Neural crest cell (in vitro differentiated cells): ENCODE measurements at regions not wholly inside any gene's neighbourhood (a gene's known extent, or its start where the extent isn't known, plus 50 kb on each side); places are given as distances from the start of the nearest gene placed in this dataset.

Experiments used
- DNase-seq: peaks from one replicate; pipeline ENCODE4 v3.0.0; 2021; ENCODE audit warnings: low read depth, mixed read lengths, low spot score
- H3K27ac Mint-ChIP-seq: one replicate; pipeline ENCODE4 v1.8.0; 2021; ENCODE audit warnings: mild to moderate bottlenecking, mixed read lengths; ENCODE audit not compliant: unreplicated experiment
- H3K27me3 Mint-ChIP-seq: 2 replicates; pipeline ENCODE4 v1.8.0; 2021; ENCODE audit warnings: low read depth, mild to moderate bottlenecking, mixed read lengths
- H3K36me3 Mint-ChIP-seq: 2 replicates; pipeline ENCODE4 v1.8.0; 2021; ENCODE audit warnings: low read depth, mild to moderate bottlenecking, mixed read lengths
- H3K4me1 Mint-ChIP-seq: 2 replicates; pipeline ENCODE4 v1.8.0; 2021; ENCODE audit warnings: mixed read lengths
- H3K4me3 Mint-ChIP-seq: one replicate; pipeline ENCODE4 v1.8.0; 2021; ENCODE audit warnings: mild to moderate bottlenecking, mixed read lengths
- H3K9me3 Mint-ChIP-seq: 2 replicates; pipeline ENCODE4 v1.8.0; 2021; ENCODE audit warnings: mixed read lengths
- CTCF ChIP-seq: fragments of 200-600 bp; sonication (generic); conservative IDR thresholded peaks from 2 replicates; pipeline ENCODE4 v1.5.0; 2021; ENCODE audit warnings: antibody characterized with exemption, mild to moderate bottlenecking

- Mint-ChIP-seq H3K9me3 (peaks cover 5% of the 10 kb centered on the region), H3K27me3 (no peaks in the 10 kb centered on the region), H3K4me1 (peaks cover 53% of the 10 kb centered on the region), H3K36me3 (no peaks in the 10 kb centered on the region), H3K27ac (no peak overlapping the region), H3K4me3 (peak overlapping the region; percentile 69)
- no peak for TF ChIP-seq CTCF
- no peak for DNase-seq
Observed at GRCh38 chr12:92362785-92363184, 217.1 kb upstream of the BTG1 start.

- TF ChIP-seq CTCF: no peak
- H3K4me3 Mint-ChIP-seq: no peak overlapping the region
- peaks cover 53% of the 10 kb centered on the region for H3K4me1 Mint-ChIP-seq
- no peaks in the 10 kb centered on the region for H3K27me3 Mint-ChIP-seq
- H3K36me3 Mint-ChIP-seq: no peaks in the 10 kb centered on the region
- H3K9me3 Mint-ChIP-seq: peaks cover 8% of the 10 kb centered on the region
- peak overlapping the region; percentile 3 for H3K27ac Mint-ChIP-seq
- no peak for DNase-seq
Observed at GRCh38 chr12:92362126-92362525, 216.5 kb upstream of the BTG1 start.

- peaks cover 8% of the 10 kb centered on the region for H3K9me3 Mint-ChIP-seq
- TF ChIP-seq CTCF: no peak
- H3K4me3 Mint-ChIP-seq: no peak overlapping the region
- H3K27me3 Mint-ChIP-seq: no peaks in the 10 kb centered on the region
- peak overlapping the region; percentile 45 for H3K27ac Mint-ChIP-seq
- no peaks in the 10 kb centered on the region for H3K36me3 Mint-ChIP-seq
- DNase-seq: no peak
- H3K4me1 Mint-ChIP-seq: peaks cover 44% of the 10 kb centered on the region
Observed at GRCh38 chr12:92360543-92360942, 214.9 kb upstream of the BTG1 start.

- Mint-ChIP-seq H3K36me3 (no peaks in the 10 kb centered on the region), H3K9me3 (peaks cover 8% of the 10 kb centered on the region), H3K27ac (peak overlapping the region; percentile 84), H3K4me1 (peaks cover 38% of the 10 kb centered on the region), H3K4me3 (no peak overlapping the region), H3K27me3 (no peaks in the 10 kb centered on the region)
- DNase-seq: no peak
- no peak for TF ChIP-seq CTCF
Observed at GRCh38 chr12:92359581-92360209, 214.0 kb upstream of the BTG1 start.

- Mint-ChIP-seq H3K36me3 (no peaks in the 10 kb centered on the region), H3K9me3 (peaks cover 8% of the 10 kb centered on the region), H3K27ac (no peak overlapping the region), H3K4me1 (peaks cover 19% of the 10 kb centered on the region), H3K27me3 (no peaks in the 10 kb centered on the region), H3K4me3 (no peak overlapping the region)
- TF ChIP-seq CTCF: no peak
- DNase-seq: no peak
Observed at GRCh38 chr12:92357584-92358261, 212.1 kb upstream of the BTG1 start.
